T-helper 1 cell treated with Interleukin-12 subunit alpha and Interleukin-12 subunit beta and Interleukin-4 antibody, amounts not matched to agents 30 ng/mL and 1 ng/mL, for 36 hours (primary cell): ENCODE measurements at regions not wholly inside any gene's neighbourhood (a gene's known extent, or its start where the extent isn't known, plus 50 kb on each side); places are given as distances from the start of the nearest gene placed in this dataset.
"Not testable (repeated sequence)": the region's sequence is repeated elsewhere in the genome, so short reads cannot be mapped to it uniquely, and the experiment has no call there.

Source experiments
- intact Hi-C: fragments of 100-400 bp; cut with micrococcal nuclease; formaldehyde crosslinking; loops from one replicate; pipeline ENCODE4 v1.15.1; 2024

DNA sequence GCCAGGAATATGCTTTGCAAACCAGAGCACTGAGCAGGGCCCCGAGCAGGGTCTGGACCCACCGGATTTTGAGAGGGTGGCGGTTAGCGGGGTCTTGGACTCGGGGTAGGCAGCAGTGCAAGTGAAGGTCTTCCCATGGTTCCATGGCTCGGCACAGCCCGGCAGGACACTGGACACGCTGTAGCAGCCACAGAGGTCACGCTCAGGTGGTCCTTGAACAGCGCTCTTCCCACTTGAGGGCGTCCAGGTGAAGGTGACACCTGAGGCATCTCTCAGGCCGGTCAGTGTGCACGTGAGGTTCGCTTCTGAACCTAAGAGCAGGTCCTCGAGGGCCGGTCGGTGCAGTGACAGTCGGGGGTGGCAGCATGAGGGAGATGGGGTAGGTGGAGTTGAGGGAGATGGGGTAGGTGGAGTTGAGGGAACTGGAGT lies 181.4 kb downstream of the TMEM121 start:
- intact Hi-C loops: not testable (repeated sequence)

DNA sequence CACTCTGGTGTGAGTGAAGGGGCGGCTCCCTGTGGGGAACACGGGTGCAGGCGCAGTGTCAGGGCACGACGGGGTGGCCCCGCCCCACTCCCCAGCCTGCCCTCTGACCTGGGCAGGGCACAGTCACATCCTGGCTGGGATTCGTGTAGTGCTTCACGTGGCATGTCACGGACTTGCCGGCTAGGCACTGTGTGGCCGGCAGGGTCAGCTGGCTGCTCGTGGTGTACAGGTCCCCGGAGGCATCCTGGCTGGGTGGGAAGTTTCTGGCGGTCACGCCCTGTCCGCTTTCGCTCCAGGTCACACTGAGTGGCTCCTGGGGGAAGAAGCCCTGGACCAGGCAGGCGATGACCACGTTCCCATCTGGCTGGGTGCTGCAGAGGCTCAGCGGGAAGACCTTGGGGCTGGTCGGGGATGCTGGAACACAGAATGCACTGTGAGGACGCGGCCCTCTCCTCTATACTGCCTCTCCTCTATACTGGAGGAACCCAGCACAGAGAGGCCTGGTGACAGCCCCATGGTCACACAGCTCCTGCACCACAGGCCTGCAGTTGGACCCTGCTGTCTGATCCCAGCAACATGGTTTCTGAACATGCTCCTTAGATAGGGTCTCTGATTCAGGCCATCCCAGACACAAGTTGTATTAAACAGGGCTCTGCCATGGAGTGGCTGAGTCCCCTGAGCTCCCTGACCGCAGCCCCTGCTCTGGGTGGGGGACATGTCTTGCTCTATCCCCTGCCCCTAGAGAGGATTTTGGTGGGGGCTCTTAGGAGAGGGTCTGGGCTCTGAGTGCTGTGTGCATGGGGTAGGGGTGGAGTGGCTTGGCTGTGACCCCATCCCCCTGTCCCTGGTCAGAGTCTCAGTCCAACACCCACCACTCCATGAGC lies 182.1 kb downstream of the TMEM121 start:
- intact Hi-C loops: not testable (repeated sequence)

DNA sequence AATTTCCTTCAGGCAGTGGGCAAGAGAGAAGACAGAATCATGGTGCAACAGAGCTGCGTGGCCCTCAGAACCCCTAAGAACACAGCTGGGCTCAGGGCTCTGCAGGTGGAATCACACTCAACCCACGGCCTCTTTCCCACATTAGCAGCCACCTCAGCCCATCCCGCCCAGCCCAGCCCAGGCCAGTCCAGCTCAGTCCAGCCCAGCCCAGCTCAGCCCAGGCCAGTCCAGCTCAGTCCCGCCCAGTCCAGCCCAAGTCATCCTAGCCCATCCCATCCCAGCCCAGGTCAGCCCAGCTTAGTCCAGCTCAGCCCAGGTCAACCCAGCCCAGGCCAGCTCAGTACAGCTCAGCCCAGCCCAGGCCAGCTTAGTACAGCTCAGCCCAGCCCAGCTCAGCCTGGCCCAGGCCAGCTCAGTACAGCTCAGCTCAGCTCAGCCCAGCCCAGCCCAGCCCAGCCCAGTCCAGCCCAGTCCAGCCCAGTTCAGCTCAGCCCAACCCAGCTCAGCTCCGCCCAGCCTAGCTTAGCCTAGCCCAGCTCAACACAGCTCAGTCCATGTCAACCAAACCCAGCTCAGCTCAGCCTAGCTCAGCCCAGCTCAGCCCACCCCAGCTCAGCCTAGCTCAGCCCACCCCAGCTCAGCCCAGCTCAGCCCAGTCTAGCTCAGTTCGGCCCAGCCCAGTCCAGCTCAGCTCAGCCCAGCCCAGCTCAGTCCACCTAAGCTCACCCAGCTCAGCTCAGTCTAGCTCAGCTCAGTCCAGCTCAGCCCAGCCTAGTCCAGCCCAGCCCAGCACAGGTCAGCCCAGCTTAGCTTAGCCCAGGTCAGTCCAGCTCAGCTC lies 183.1 kb downstream of the TMEM121 start:
- intact Hi-C loops: no loop called here

DNA sequence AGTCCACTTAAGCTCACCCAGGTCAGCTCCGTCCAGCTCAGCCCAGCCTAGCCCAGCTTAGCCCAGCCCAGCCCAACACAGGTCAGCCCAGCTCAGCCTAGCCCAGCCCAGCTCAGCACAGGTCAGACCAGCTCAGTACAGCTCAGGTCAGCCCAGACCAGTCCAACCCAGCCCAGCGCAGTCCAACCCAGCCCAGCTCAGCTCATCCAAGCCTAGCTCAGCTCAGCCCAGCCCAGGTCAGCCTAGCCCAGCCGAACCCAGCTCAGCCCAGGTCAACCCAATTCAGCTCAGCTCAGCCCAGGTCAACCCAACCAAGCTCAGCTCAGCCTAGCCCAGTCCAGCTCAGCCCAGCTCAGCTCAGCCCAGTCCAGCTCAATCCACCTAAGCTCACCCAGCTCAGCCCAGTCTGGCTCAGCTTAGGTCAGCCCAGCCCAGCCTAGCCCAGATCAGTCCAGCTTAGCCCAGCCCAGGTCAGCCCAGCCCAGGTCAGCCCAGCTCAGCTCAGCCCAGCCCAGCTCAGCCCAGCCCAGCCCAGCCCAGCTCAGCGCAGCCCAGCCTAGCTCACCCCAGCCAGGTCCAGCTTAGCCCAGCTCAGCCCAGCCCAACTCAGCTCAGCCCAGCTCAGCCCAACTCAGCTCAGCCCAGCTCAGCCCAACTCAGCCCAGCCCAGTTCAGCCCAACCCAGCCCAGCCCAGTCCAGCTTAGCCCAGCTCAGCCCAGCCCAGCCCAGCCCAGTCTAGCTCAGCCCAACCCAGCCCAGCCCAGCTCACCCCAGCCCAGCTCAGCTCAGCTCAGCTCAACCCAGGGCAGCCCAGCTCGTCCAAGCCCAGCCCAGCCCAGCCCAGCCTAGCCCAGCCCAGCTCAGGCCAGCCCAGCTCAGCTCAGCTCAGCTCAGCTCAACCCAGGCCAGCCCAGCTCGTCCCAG lies 184.0 kb downstream of the TMEM121 start:
- intact Hi-C loops: no loop called here

DNA sequence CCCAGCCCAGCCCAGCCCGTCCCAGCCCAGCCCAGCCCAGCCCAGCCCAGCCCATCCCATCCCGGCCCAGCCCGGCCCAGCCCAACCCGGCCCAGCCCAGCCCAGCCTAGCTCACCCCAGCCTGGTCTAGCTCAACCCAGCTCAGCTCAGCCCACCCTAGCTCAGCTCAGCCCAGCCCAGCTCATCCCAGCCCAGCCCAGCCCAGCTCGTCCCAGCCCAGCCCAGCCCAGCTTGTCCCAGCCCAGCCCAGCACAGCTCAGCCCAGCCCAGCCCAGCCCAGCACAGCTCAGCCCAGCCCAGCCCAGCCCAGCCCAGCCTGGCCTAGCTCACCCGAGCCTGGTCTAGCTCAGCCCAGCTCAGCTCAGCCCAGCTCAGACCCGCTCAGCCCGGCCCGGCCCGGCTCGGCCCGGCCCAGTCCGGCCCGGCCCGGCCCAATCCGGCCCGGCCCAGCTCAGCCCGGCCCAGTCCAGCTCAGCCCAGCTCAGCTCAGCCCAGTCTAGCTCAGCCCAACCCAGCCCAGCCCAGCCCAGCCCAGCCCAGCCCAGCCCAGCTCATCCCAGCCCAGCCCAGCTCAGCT lies 184.7 kb downstream of the TMEM121 start:
- intact Hi-C loops: no loop called here

DNA sequence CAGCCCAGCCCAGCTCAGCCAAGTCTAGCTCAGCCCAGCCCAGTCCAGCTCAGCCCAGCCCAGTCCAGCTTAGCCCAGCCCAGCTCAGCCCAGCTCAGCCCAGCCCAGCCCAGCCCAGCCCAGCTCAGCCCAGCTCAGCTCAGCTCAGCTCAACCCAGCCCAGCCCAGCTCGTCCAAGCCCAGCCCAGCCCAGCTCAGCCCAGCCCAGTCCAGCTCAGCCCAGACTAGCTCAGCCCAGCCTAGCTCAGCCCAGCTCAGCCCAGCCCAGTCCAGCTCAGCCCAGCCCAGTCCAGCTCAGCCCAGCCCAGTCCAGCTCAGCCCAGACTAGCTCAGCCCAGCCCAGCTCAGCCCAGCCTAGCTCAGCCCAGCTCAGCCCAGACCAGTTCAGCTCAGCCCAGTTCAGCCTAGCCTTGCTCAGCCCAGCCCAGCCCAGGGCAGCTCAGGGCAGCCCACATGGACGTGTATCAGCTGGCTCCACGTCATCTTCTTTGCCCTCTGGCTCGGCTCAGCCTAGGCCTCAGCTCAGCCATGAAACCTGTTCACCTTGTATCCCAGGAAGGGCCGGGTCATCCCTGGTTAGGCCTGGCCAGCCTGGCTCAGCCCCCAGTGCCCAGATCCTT lies 185.6 kb downstream of the TMEM121 start:
- intact Hi-C loops: no loop called here

DNA sequence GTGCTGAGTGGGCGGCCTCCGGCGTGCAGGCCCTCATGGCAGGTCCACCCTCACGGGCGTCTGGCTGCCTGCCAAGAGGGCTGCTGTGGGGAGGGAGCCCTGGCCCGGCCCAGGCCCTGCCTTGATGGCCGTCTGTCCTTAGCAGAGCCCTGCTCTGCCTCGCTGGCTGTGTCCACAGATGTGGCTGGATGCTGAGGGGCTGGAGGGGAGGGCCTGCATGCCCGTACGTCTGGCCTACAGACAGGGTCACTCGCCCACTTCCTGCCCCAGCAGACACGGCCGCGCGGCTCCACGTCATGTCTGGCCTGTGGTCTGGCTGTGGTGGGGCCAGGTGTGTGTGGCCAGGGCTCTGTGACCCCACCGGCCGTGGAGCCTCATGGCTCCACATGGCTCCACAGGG lies 186.3 kb downstream of the TMEM121 start:
- intact Hi-C loops: not testable (repeated sequence)

DNA sequence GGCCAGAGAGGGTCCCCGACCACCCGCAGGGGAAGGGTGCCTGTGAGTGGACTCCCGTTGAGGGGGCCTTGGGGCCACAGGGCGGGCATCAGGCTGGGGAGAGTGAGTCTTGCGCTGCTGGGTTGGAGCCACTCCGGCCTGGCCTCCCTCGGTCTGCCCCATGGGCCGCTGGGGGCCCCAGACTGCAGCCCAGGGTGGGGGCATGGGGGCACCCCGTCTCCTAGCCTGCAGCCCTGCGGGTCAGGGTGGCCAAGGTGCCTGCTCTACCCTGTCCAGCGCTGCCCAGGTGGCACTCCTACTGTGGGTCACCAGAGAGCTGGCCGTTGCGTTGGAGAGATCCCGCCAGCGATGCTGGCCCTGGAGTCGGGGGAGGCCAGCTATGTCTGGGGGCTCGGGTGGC lies 186.8 kb downstream of the TMEM121 start:
- intact Hi-C loops: not testable (repeated sequence)

DNA sequence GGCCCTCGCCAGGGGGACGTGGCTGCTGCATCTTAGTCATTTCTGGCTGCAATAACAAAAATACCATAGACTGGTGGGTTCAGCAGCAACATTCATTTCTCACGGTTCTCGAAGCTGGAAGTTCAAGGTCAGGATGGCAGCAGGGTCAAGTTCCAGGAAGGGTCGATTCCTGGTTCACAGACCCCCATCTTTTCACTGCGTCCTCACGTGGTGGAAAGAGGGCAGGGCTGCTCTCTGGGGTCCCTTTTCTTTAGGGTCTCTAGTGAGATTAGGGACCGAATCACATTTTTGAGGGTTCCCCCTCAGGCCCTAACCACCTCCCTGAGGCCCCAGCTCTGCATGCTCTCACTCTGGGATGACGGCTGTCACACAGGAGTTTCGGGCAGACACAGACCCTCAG lies 187.5 kb downstream of the TMEM121 start:
- intact Hi-C loops: not testable (repeated sequence)

DNA sequence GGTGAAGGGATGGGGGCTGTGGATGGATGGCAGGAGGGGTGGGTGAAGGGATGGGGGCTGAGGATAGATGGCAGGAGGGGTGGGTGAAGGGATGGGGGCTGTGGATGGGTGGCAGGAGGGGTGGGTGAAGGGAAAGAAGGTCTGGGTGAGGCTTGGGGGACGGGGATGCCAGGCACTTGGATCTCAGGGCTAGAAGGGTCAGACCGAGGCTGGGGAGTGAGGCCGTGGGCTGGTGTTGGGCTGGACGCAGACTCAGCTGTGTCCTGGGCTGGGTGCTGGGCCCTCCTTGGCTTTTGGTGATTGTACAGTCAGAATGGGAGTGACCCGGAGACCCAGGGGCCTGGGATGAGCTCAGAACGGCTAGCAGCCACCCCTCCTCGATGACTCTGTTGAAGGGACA lies 192.4 kb downstream of the TMEM121 start:
- intact Hi-C loops: not testable (repeated sequence)

DNA sequence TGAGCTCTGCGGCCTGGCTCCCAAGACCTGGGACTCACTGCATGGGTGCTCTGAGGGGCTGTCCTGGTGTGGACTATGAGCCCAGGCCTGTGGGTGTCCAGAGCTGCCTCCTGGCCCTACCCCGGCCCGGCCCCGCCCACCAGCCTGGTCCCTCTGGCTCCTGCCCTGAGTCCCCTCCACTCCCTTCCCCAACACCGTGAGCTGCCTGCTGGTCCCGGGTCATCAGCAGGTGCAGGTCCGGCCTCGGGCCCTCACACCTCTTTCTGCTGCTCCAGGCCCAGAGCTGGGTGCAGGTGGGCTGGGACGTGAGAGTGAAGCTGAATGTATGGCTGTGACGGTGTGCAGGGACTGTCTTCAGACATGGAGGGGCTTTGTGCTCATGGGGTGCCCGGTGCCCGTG lies 193.7 kb downstream of the TMEM121 start:
- intact Hi-C loops: not testable (repeated sequence)

DNA sequence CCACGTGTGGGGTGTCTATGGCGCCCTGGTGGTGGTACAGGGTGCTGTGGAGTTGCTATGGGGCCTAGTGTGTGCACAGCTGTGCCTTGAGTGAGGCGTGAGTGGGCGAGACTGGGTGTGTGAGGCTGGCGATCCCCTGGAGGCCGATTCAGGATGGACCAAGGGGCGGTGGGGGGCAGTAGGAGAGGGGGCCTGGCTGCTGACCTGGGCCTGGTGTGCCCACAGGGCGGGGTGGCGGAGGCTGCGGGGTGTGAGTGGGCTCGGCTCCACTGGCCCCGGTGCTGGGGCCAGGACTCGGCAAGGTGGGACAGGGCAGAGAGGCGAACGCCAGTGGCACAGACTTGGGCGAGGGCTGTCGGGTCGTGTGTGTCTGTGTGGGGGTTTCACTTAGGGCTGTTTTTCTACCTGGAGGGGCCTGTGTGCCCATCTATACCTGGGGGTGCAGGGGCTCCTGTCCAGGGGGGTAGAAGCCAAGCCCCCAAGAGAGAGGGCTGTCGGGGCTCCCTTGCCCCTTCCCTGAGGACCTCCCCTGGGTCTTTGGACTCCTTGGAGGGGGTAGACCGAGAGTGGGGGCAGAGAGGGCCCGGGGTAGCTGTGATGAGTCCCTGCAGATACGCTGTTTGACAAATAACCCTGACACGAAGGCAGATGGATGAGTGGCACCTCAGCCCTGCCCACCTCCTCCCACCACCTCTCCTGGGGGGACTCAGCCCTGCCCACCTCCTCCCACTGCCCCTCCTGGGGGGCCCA lies 194.6 kb downstream of the TMEM121 start:
- intact Hi-C loops: not testable (repeated sequence)

DNA sequence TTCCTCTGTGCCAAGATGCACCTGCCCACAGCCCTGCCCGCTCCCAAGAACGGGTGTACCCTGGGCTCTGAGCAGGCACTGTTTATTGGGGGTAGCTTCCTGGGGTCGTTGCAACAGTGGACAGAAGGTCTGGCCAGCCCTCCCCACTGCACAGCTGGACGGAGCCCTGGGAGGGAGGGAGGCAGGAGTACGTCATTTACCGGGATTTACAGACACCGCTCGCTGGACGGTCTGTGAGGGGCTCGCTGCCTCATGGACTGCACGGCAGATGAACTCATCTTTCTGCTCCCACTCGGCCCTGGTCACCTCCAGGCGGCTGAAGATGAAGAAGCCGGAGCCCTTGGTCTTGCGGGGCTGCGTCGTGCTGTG lies 195.2 kb downstream of the TMEM121 start:
- intact Hi-C loops: not testable (repeated sequence)

DNA sequence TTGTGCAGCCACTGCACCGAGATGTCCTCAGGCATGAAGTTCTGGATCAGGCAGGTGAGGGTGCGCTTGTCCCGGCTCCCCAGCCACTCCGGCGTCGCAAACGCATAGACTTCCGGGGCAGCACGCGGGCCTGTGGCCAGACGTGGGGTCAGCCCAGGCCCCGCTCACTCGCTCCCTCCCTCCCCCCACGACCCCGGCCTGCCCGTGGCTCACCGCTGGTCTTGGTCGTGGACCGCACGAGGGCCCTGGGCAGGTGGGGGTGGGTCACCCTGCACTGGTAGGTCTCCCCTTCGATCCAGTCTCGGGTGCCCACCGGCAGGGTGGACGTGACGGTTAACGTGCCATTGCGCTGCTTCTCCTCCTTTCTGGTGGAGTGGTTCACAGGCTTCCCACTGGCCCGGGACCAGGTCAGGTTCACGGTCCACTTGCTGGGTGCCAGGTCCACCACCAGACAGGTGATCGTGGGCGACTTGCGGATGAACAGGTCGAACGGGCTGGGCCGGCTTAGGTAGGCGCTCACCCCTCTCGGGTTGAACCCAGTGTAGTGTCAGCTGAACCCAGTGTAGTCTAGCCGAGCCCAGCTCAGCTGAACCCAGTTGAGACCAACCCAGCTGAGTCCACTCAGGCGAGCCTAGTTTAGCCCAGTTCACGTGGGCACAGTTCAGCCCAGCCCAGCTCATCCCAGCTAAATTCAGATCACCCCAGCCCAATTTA lies 195.8 kb downstream of the TMEM121 start:
- intact Hi-C loops: not testable (repeated sequence)

DNA sequence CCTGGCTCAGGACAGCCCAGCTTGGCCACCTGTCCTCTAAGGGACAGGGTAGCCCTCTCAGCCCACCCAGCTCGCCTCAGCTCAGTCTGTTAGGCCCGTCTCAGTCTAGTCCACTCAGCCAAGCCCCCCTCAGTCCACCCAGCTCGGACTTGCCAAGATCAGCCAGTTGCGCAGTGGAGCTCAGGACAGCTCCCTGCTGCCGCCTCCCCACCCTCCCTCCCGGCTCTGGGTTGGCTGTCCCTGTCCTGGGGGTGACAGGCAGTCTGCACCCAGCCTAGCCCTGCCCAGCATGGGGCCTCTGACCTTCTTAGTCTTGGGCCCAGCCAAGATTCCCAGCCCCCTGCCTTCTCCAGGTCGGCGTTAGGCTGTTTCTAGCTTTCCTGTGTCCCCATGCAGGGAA lies 196.9 kb downstream of the TMEM121 start:
- intact Hi-C loops: not testable (repeated sequence)

DNA sequence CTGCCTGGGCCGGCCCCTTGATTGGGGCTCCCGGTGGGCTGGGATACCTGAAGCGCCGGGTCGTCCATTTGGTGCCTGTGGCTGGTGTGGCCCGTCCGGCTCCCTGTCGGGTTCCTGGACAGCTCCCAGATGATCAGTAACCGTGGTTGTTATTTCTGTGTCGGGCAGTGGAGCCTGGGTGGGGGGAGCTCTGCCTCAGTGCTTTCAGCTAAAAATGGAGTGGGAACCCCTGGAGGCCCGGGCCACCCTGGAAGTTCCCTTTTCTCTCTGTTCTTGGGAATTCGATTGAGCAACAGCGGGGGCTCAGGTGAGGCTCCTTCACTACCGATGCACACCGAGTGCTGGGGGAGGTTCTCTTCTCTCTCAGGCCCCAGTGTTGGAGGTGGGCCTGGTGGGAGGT lies 197.4 kb downstream of the TMEM121 start:
- intact Hi-C loops: not testable (repeated sequence)

DNA sequence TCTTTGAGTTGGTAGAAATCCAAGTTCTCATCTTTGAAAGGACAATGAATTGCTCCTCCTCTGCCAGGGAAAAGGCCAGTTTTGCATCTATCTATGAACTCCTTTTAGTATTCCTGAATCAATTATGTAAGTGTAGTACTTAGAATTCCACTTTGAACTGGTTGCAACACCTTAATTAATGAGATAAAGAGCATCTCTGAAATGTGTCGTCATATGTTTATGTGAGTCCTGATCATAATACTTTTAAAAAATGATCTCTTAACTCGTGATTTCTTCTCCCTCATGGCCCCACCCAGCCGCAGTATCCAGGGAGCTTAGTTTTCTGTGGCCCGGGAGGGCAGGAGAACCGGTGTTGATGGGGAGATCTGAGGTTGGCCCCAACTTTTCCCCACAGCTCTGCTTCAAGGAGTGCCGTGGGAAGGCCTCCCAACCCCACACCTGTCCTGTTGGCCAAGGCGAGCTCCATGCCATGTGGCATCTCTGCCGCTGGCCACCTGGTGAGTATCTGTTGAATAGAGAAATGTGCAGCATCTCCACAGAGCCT lies 203.5 kb downstream of the TMEM121 start:
- intact Hi-C loops: not testable (repeated sequence)

DNA sequence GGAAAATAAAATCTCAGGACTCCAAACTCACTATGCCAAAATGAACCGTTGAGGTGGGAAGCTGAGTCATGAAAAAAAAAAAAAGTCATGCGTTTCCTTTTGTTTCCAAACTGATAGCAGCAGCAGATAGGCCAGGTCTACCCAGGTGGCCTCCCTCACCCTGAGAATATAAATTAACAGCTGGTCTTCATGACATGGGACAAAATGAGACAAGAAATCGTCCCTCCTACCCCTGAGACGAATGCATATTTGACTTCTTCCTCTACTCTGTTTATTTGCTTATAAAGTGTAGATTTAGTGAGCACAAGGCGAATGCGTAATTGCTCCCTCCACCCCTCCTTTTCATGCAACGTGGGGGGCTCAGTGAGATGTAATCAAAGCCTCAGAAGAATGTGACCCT lies 204.3 kb downstream of the TMEM121 start:
- intact Hi-C loops: not testable (repeated sequence)
